C4-2B (cell line): ENCODE measurements at regions not wholly inside any gene's neighbourhood (a gene's known extent, or its start where the extent isn't known, plus 50 kb on each side); places are given as distances from the start of the nearest gene placed in this dataset.
"Not testable (repeated sequence)": the region's sequence is repeated elsewhere in the genome, so short reads cannot be mapped to it uniquely, and the experiment has no call there.

Experiments
- H3K27ac ChIP-seq: fragments of 450-650 bp; 2 replicates; pipeline ENCODE4 v1.5.1; 2017
- ZFX ChIP-seq: fragments of 450-650 bp; IDR thresholded peaks from 2 replicates; pipeline ENCODE4 v1.6.1; 2017
- TF ChIP-seq, protein P1 (sequence below): fragments of 450-650 bp; conservative IDR thresholded peaks from 2 replicates; pipeline ENCODE4 v1.5.1; 2017; ENCODE audit warnings: mild to moderate bottlenecking

DNA sequence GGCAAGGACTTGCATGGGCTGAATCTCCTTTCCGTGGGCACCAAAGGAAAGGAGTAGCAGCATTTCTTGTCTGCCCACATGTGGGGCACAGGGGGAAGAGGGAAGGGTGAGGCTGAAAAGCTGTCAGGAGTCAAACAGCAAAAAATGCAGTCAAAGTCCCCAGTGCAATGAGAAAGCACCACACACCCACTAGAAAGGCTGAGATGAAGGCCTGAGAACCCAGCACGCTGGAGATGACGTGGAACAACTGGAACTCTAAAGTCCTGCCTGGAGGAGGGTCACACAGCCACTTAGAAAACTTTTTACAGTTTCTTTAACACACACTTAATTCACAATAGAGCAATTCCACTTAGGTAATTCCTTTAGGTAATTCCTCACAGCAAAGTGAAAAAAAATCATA, 94.6 kb upstream of the IGFBPL1 start:
- H3K27ac ChIP-seq = no peak overlapping the region
- TF ChIP-seq, protein P1, sequence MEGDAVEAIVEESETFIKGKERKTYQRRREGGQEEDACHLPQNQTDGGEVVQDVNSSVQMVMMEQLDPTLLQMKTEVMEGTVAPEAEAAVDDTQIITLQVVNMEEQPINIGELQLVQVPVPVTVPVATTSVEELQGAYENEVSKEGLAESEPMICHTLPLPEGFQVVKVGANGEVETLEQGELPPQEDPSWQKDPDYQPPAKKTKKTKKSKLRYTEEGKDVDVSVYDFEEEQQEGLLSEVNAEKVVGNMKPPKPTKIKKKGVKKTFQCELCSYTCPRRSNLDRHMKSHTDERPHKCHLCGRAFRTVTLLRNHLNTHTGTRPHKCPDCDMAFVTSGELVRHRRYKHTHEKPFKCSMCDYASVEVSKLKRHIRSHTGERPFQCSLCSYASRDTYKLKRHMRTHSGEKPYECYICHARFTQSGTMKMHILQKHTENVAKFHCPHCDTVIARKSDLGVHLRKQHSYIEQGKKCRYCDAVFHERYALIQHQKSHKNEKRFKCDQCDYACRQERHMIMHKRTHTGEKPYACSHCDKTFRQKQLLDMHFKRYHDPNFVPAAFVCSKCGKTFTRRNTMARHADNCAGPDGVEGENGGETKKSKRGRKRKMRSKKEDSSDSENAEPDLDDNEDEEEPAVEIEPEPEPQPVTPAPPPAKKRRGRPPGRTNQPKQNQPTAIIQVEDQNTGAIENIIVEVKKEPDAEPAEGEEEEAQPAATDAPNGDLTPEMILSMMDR = no peak
- no peak for TF ChIP-seq ZFX

DNA sequence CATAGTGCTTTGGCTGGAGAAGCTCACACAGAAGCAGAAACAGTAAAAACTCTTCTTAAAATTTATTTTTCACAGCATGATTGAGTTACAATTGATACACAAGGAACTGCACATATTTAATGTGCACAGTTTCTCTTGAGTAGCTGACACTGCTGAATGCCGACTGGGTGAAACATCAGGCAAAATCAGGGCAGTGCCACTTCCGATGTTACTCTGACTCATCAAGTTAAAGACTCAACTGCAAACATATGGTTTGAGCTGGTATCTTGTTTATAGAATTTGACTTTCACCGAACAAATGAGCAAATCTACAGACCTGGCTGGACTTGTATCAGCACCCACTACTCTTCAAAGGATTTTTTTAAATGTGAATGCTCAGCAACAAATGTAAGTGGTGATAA, 92.0 kb upstream of the IGFBPL1 start:
- not testable (repeated sequence) for H3K27ac ChIP-seq

DNA sequence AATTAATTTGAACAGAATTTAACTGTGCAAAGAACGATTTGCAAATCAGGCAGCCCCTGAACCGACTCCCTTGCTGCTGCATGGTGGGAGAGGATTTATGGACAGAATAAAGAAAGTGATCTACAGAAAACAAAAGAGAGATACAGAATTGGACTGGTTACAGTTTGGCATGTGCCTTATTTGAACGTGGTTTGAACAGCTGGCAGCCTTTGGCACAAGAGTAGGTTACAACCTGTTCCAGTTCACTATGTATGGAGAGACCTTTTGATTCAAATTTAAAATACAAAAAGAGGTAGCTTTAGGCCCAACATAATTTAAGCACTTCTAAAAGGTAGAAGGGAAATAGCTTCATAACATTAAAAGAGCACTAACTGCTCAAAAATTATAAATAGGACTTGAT, 90.8 kb upstream of the IGFBPL1 start:
- not testable (repeated sequence) for H3K27ac ChIP-seq

DNA sequence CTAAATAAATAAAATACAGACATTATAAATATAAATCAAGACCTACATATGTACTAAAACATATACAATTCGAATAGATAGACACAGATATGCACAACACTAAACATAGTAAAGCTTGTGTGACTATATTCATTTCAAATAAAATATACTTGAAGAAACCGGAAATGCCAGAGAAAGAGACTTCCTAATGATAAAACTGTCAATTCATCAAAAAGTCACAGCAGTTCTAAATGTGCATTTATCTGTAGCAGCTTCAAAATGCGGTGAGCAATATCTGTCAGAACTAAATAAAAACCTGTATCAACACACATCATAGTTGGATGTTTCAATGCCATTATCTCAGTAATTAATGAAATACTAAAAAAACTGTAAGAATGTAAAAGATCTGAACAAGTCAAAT, 86.1 kb upstream of the IGFBPL1 start:
- not testable (repeated sequence) for H3K27ac ChIP-seq

DNA sequence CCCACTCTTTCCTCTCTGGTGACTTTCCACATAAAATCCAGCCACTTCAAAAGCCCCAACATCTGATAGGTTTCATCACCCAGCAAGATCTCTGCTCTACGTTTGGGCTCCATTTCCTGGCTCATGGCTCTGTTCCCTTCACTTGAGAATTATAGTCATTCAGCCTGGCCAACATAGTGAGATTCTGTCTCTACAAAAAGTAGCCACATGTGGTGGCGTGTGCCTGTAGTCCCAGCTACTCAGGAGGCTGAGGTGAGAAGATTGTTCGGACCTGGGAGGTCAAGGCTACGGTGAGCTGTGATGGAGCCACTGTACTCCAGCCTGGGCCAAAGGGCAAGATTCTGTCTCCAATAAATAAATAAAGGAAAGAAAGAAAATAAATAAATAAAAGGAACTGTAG, 83.3 kb upstream of the IGFBPL1 start:
- TF ChIP-seq, protein P1 = no peak
- no peak for TF ChIP-seq ZFX
- no peak overlapping the region for H3K27ac ChIP-seq

DNA sequence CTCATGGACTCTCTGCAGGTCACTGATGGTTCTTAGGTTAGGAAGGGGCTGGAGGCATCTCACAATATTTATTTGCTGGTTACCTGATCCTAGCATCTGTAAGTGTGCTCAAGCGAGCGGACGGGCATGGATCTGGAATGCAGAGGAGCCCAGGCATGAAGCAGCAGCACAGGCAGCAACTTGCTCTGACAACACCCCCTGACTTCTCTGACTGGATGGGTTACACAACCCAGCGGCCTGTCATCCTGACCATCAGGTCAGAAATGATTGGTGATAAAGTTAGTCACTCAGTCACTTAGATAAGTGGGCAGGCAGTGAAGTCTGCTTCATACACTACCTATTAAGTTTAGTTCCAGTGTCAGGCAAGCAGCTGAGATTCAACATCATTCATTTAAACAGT, 75.9 kb upstream of the IGFBPL1 start:
- H3K27ac ChIP-seq = not testable (repeated sequence)

DNA sequence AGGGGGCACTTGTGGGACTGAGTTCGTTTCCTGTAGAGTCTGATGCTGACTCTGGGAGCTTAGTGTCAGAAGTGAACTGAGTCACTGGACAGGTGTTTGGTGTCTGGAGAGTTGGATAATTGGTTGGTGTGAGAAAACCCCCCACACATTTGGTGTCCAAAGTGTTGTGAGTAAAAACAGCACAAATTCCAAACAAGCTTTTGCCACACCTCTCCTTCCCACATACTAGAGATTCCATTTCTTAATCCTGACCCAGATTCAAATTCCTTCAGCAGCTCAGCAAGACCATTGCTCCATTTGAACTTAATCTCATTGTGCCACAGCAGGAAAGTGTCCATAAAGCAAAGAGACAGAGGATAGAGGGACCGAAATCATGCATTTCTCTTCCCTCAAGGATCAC, 74.3 kb upstream of the IGFBPL1 start:
- H3K27ac ChIP-seq = not testable (repeated sequence)

DNA sequence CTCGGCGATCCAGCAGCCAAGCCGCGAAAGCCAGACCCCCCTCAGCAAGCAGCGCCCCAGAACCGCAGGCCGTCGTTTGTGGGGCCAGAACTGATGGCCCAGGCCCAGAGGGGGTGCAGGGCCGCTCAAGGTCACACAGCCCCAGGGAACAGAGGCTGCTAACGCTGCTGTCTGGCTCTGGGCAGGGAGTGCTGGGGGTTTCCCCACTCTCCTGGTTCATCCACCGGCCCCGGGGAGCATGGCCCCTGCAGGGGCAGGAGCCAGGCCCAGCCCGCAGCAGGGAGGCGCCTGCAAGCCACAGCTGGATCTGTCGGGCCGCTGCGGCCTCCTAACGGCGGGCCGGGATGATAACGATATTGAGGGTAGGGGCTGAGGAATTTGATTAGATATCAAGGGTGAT, 64.8 kb upstream of the IGFBPL1 start:
- TF ChIP-seq, protein P1 = no peak
- TF ChIP-seq ZFX = no peak
- H3K27ac ChIP-seq = no peak overlapping the region

DNA sequence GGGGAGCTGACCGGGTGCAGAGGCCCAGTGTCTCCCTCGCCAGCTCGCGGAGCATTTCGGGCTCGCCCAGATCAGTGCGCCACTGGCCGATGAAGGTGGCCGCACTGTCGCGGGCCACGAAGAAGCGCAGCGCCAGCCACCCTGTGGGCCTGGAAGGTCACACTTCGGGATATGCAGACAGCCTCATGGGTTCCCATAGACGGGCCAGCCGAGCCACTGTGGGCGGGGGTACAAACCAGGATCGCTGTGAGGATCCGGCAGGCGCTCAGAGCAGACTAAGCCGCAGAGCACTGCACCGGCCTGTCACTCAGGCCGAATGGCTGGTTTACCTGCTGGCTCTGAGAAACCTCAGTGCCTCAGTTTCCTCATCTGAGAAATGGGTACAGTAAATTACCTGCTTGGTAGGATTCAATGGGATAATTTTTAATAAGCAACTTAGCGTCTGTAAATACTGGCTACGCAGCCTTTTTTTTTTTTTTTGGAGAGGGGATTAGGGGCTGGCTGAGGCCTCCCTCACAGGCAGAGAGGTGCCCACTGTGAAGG, 64.0 kb upstream of the IGFBPL1 start:
- no peak overlapping the region for H3K27ac ChIP-seq
- TF ChIP-seq, protein P1 = no peak
- no peak for TF ChIP-seq ZFX

DNA sequence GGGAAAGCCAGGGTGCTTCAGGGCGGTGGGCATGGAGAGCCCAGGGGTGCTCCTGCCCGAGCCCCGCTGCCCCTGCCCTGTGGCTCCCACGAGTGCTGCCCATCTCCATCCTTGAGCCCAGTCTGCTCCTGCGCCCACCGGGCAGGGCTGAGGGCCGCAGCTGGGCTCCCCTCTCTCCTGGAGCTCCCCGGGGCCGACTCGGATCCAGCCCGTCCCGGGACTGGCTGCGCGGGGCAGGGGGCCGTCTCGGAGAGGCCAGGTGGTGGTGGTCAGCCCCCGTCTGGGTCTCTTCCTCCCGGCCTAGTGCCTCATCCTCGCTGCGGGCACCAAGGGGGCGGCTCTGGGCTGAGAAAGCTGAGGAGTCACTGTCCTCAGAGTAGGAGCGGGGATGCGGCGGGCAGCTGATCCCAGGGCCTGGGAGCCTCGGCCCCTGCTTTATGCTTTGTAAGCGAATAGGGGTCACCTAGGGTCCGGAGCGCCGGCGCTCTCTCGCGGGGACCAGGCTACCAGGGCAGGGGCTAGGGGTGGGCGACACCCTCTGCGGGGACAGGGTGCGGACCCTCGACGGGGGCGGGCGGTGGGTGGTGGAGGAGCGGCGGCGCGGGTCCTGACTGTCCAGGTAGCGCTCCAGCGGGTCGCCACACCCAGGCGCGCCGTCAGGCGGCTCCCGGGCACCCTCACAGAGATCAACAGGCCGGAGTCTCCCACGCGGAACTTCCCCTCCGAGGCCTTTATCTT, 63.3 kb upstream of the IGFBPL1 start:
- not testable (repeated sequence) for H3K27ac ChIP-seq

DNA sequence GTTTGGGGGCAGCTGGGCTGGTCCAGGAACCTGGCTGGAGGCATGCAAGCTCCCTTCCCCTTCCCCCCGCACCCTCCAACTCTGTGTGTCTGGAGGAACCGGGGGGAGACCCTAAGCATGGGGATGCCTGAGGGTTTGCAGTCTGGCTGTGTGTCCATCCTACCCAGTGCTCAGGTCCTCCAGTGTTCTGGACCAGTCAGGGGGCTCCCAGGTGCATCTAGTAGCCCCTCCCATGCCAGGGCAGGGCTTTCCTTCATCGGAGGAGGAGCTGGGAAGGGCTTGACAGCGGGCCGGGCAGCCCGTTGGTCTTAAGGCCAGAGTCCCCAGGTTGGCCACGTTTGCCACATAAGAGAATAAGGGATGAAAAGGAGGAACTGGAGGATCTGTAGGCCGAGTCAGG, 62.6 kb upstream of the IGFBPL1 start:
- TF ChIP-seq, protein P1 = no peak
- no peak for TF ChIP-seq ZFX
- no peak overlapping the region for H3K27ac ChIP-seq
